ENCODE measurements at regions not wholly inside any gene's neighbourhood (a gene's known extent, or its start where the extent isn't known, plus 50 kb on each side); places are given as distances from the start of the nearest gene placed in this dataset.

DNA sequence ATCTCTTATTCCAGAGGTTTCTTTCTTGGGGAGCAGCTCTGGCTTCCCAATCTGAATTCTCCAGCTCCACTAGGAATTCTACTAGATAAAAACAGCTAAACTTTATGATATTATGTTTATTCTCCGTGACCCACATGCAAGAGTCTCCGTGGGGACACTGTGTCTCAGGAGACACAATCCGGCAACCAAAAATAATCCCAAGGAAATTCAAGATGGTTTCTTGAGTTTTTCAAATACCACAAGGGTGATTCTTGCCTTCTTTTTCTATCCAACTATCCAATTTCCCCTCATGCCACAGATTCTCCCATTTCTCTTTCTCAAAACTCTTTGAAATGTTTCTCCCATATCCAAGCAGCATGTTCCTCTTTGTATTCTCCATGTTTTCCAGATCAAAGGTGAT lies 103.1 kb downstream of the FAS start:
- no peak for DNase-seq

DNA sequence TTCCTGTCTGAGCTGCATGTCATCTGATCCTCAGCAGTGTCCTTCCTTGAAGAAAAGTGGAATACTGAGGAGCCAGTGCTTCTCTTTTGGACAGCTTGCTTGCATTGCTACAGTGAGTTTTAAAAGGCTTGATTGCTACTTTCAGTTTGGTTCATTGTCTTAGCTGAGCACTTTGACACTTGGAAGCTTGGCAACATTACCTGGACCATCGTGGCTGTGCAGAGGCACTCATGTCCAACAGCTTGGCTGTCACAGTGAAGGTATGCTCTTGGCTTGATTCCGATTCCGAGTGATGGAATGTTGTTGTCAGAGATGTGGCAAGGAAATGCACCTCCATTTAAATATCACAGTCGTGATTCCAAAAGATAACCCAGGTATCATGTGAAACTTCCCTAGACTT lies 102.4 kb downstream of the FAS start:
- no peak for DNase-seq

DNA sequence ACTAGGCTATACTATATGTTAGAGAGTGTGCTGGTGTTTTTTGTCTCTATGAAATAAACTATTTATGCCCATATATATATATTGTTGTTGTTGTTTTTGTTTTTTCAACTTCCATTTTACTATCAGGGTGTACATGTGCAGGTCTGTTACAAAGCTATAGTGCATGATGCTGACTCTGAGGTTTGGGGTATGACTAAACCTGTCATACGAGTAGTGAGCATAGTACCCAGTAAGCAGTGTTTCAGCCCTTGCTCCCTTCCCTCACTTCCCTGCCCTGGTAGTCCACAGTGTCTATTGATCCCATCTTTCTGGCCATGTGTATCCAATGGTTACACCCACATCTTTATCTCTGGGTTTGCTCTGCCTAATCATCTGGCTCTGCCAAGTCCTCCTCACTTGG lies 101.8 kb downstream of the FAS start:
- no peak for DNase-seq

- DNase-seq, result no peak
These were observed 100.9 kb downstream of the FAS start for GRCh38 chr10:89091496-89091895.

- no peak for DNase-seq
These were observed 100.3 kb downstream of the FAS start for GRCh38 chr10:89090756-89091445.

- no peak for DNase-seq
These were observed 96.4 kb downstream of the FAS start for GRCh38 chr10:89086801-89087521.

- DNase-seq, result no peak
These were observed 94.6 kb downstream of the FAS start for GRCh38 chr10:89085153-89085552.

- no peak for DNase-seq
These were observed 91.5 kb downstream of the FAS start for GRCh38 chr10:89082086-89082485.

- no peak for DNase-seq
These were observed 90.1 kb downstream of the FAS start for GRCh38 chr10:89080660-89081059.

- DNase-seq, result no peak
These were observed 89.4 kb downstream of the FAS start for GRCh38 chr10:89079961-89080360.

- DNase-seq, result no peak
These were observed 88.4 kb downstream of the FAS start for GRCh38 chr10:89078724-89079672.

GRCh38 chr10:89076120-89076519 lies 85.5 kb downstream of the FAS start:
- no peak for DNase-seq

- no peak for DNase-seq
These were observed 85.0 kb downstream of the FAS start for GRCh38 chr10:89075631-89076030.

DNA sequence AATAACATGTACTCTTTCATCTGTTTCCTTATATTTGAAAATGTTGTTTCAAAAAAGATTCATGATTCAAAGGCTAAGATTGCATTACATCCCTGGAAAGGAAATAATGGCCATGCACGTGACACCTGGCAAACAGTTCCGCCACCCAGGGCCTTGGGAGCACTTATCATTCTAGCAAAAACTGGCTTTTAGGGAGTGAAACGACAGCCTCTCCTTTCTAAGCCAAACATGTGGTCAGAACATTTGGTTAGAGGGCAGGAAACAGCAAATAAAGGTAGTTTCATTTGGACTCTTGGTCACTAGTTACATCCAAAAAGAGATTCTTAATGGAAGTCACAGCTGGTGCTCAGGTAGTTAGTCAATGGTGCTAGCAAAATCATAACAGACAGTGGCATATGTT lies 83.5 kb downstream of the FAS start:
- DNase-seq, result no peak

DNA sequence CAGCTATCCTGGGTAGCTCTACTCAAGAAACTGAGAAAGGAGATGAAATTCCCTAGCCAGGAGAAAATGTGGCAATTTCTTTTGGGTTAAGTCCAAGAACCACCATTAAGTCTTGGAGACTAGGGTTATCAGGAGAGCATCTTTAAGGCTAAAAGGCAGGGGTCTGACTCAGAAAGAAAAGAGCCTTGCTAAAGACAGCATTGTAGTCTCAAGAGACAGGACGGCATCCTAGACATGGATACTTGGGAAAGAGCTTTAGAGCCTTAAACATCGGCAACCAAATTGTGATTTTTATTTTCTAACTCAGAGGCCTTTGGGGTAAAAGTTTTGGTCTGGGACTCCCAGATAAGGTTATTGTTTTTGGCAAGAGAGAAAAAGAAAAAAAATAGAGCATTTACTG lies 83.1 kb downstream of the FAS start:
- no peak for DNase-seq

DNA sequence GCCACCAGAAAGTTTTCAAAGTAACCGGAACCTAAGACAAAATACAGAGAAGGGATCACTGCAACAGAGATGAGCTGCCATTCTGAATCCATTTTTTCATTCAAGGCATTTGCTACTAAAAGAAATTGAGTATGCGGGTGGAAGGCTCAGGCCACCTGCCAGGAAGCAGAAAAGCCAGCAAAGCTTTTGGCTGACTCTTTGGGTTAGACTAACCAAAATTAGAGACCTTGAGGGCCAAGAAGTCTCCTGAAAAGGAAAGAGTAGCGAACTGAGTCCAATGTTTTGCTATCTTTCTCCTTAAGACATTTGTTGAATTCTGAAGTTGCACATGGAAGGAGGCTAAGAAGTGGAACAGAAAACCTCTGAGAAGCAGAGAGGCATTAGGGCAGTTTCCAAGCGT lies 79.0 kb downstream of the FAS start:
- no peak for DNase-seq

Measured in NCI-H510A treated with DMSO at 0.1 percent for 48 hours (cell line).